HG02938 (cell line): ENCODE measurements at regions not wholly inside any gene's neighbourhood (a gene's known extent, or its start where the extent isn't known, plus 50 kb on each side); places are given as distances from the start of the nearest gene placed in this dataset.

Source experiments
- ATAC-seq: cut with Tn5 transposase; IDR thresholded peaks from one replicate; pipeline ENCODE4 v1.9.1; 2021; ENCODE audit warnings: mild to moderate bottlenecking, moderate library complexity; ENCODE audit not compliant: unreplicated experiment

- ATAC-seq, result peak; percentile 73
Measured at GRCh38 chr2:217077831-217078407, 218.1 kb upstream of the TNP1 start.

DNA sequence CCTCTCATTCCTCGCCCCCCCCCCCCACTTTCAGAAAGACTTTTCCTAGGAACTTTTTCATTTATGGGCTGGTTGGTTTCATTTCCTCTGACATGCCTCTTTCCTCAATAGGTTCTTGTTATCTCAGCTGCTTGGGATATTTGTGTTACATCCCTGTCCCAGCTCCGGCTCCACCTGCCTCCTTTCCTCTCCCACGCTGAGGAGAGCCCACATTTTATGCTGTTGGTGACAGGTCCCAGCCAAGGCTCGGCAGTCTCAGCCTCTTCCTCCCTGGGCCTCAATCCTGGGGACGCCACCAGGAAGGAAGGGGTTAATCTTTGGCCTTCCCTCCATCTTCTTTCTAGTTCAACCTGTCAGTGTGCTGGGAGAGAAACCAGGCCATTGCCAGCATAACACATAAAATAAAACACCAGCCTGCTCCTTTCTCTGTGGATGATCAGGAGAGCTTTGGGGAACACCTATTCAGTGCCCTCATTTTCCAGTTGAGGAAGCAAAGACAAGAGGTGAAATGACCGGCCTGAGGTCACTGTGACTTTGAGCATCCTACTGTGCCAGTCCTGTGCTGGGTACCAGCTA lies 216.9 kb upstream of the TNP1 start:
- no peak for ATAC-seq

- no peak for ATAC-seq
Measured at GRCh38 chr2:217076058-217076435, 216.2 kb upstream of the TNP1 start.

GRCh38 chr2:217075268-217076057 lies 215.6 kb upstream of the TNP1 start:
- ATAC-seq, result no peak

- ATAC-seq, result no peak
Measured at GRCh38 chr2:217074576-217075255, 214.9 kb upstream of the TNP1 start.

- no peak for ATAC-seq
Measured at GRCh38 chr2:217071416-217071815, 211.6 kb upstream of the TNP1 start.

- ATAC-seq, result no peak
Measured at GRCh38 chr2:217070611-217071010, 210.7 kb upstream of the TNP1 start.

GRCh38 chr2:217070043-217070430 lies 210.2 kb upstream of the TNP1 start:
- no peak for ATAC-seq

DNA sequence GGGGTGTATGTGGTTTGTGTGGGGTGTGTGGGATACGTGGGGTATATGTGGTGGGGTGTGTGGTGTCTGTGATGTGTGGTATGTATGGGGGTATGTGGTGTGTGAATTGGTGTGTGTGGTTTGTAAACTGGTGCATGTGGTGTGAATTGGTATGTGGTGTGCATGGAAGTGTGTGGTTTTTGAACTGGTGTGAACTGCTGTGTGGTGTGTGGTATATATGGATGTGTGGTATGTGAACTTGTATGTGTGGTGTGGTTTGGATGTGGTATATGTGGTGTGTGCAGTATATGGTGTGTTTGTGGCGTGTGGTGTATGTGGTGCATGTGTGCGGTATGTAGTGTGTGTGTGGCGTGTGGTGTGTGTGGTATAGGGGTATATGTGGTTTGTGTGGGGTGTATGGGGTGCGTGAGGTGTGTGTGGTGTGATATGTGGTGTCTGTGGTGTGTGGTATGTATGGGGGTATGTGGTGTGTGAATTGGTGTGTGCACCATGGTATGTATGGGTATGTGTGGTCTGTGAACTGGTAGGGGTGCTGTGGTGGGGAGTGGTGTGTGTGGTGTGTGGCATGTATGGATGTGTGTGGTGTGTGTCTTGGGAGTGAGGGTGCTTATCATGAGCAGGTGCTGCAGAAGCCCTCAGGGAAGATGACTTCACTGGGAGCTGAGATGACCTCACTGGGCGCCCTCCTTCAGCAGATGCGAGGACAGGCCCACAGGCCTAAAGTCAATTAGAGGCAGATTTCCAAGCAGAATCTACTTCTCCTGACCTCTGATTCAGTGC lies 209.6 kb upstream of the TNP1 start:
- no peak for ATAC-seq

- ATAC-seq, result no peak
Measured at GRCh38 chr2:217068677-217069250, 208.9 kb upstream of the TNP1 start.

DNA sequence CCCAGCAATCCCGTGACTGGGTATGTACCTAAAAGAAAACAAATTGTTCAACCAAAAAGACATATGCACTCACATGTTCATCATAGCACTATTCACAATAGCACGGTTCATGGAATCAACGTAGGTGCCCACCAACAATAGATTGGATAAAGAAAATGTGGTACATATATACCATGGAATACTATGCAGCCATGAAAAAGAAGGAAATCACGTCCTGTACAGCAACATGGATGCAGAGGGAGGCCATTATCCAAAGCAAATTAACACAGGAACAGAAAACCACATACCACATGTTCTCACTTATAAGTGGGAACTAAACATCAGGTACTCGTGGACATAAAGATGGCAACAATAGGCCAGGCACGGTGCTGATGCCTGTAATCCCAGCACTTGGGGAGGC lies 207.9 kb upstream of the TNP1 start:
- ATAC-seq, result no peak

DNA sequence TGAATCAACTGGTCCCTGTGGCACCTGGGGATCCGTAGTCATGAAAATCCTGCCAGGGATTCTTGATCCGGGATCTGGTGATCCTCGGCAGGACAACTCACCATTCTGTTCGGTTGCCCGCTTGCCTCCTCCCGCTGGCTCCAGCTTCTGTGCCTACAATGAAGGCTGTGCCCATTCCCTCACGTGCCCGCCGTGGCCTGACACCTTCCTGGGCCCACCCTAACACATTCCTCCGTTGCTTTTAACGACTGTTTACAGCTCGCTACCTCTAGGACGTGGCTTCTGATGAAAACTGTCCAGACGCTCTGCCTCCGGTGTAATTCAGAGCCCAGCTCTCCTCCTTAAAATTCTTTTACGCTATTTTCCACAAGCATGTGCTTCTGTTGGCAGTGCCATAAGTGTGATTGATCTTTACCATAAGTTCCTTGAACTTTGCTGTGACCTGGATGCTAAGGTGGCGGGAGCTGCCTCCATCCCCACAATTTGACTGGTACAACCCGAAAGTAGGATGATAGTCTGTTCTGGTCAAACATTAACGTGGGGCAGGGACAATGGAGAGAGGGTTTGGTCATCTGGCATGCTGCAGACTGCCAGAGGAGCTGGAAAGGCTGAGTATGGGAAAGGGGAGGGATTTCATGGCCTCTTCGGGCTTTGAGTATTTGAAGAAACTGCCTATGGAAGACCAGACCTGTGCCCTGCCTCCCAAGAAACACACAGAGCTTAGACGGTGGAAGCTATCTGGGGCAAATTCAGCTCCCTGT lies 206.8 kb upstream of the TNP1 start:
- ATAC-seq, result no peak

GRCh38 chr2:217065695-217066405 lies 206.0 kb upstream of the TNP1 start:
- no peak for ATAC-seq

GRCh38 chr2:217065012-217065290 lies 205.1 kb upstream of the TNP1 start:
- no peak for ATAC-seq

GRCh38 chr2:217064234-217065011 lies 204.6 kb upstream of the TNP1 start:
- ATAC-seq, result no peak

DNA sequence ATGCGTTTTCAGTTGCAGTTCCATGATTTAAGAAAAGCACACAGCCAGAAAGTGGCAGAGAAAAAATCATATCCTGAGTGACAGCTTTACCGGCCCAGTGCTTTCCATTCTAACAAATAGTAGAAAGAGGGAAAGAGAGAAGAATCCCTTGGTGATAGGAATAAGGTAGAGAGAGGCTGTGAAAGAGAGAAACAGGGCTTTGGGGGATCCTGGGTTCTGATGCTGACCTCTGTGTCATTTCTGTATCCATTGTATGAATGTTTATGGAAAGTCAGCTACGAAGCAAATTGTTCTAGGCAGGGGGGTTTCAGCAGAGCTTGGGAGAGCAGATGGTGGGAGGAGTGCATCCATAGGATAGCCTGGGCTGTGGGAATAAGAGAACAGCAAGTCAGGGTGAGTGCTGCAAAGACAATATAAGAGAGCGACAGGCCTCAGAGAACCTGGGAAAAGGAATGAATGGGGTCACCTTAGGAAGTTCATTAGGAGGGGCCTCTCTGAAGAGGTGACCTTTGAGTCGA lies 203.4 kb upstream of the TNP1 start:
- ATAC-seq, result no peak

GRCh38 chr2:217062768-217063167 lies 202.9 kb upstream of the TNP1 start:
- ATAC-seq, result no peak

DNA sequence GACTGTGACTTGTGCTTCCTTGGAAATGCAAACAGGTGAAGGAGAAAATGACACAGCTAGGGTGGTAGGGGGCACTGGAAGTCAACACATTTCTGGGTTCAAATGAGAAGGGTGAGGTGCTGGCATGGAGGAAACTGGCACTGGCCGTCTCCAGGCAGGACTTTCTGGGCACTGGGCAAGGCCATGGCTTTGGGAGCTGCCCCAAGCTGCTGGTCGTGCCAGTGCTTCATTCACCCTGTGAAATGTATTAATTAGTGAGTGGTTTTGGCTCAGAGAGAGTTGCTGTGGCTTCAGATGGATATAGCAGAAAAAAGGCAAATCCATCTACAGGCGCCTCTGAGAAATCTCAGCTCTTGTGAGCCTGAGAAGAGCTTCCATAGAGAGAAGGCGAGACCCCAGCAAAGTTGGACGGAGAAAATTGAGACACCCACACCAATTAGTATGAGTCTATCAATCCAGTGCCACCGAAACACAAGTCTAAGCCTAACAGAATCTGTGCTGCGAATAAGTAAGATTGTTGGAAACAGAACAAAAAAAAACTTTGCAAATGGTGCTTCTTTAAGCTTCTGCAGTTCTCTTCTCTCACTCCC lies 202.1 kb upstream of the TNP1 start:
- no peak for ATAC-seq
